Endothelial cell of umbilical vein (primary cell): ENCODE measurements at regions not wholly inside any gene's neighbourhood (a gene's known extent, or its start where the extent isn't known, plus 50 kb on each side); places are given as distances from the start of the nearest gene placed in this dataset.
"Not testable (repeated sequence)": the region's sequence is repeated elsewhere in the genome, so short reads cannot be mapped to it uniquely, and the experiment has no call there.

ENCODE experiments used
- BruUV-seq: library from RNA; stranded (reverse); fragments of 400-500 nt; replicated peaks from 2 replicates; lab custom pipeline; 2021; lab: Mats Ljungman, UMichigan
- CTCF ChIA-PET: fragments of 300-600, 350-600 bp; sonication (Branson Sonifier 250); formaldehyde crosslinking; loops from one replicate; lab custom pipeline; 2021; ENCODE audit warnings: antibody characterized with exemption, inconsistent platforms; lab: Charles Lee
- POLR2A ChIA-PET: fragments of 300-600, 350-600 bp; sonication (Branson Sonifier 250); formaldehyde crosslinking; loops from one replicate; lab custom pipeline; 2021; ENCODE audit warnings: antibody characterized with exemption, inconsistent platforms; lab: Charles Lee
- DNase-seq: peaks from one replicate; pipeline ENCODE4 v3.0.0-alpha.2; 2011; ENCODE audit warnings: low read depth, low spot score
- FAIRE-seq: peaks from 2 replicates; lab custom pipeline; 2011; peaks lifted over from hg19 to GRCh38; lab: Jason Lieb, UNC
- H2AFZ ChIP-seq: 2 replicates; pipeline ENCODE4 v1.6.0; 2012; ENCODE audit warnings: low read depth, low read length, control low read depth, inconsistent platforms
- H3K27ac ChIP-seq: 2 replicates; pipeline ENCODE4 v1.5.1; 2011; ENCODE audit warnings: low read depth, mild to moderate bottlenecking, control low read depth, low read length, moderate library complexity; ENCODE audit not compliant: insufficient read depth
- H3K27me3 ChIP-seq, 2 experiments: 2 replicates each; pipeline versions ENCODE4 v1.6.0 to v1.6.1; 2011; ENCODE audit warnings: low read length in 2 of 2, mixed read lengths in 1 of 2; ENCODE audit not compliant: control insufficient read depth in 2 of 2, insufficient read depth in 2 of 2
- H3K36me3 ChIP-seq, 2 experiments: 2 replicates in 1 of 2; 3 replicates in 1 of 2; pipeline ENCODE4 v1.5.1; 2011; ENCODE audit warnings: low read length in 2 of 2, mild to moderate bottlenecking in 1 of 2, moderate library complexity in 1 of 2; ENCODE audit not compliant: control insufficient read depth in 2 of 2, insufficient read depth in 2 of 2; ENCODE audit errors: extremely low read depth in 1 of 2
- H3K4me1 ChIP-seq: 3 replicates; pipeline ENCODE4 v1.5.1; 2011; ENCODE audit warnings: mild to moderate bottlenecking, low read length; ENCODE audit not compliant: control insufficient read depth, insufficient read depth; ENCODE audit errors: extremely low read depth
- H3K4me2 ChIP-seq: 2 replicates; pipeline ENCODE4 v1.6.1; 2011; ENCODE audit warnings: low read length, control low read depth, mixed read lengths; ENCODE audit not compliant: insufficient read depth
- H3K4me3 ChIP-seq, 3 experiments: fragments of 200-600 bp in 1 of 3; sonication (generic), shearing (Covaris generic) in 1 of 3; replicated peaks in 1 of 3; 2 replicates each; pipeline ENCODE4 v1.5.1; 2011 to 2016; ENCODE audit warnings: control low read depth in 3 of 3, low read length in 3 of 3, mild to moderate bottlenecking in 2 of 3, inconsistent platforms in 1 of 3, low read depth in 1 of 3, moderate library complexity in 1 of 3; ENCODE audit not compliant: insufficient read depth in 1 of 3
- H3K79me2 ChIP-seq: 2 replicates; pipeline ENCODE4 v1.6.0; 2012; ENCODE audit warnings: low read length, inconsistent platforms; ENCODE audit not compliant: control insufficient read depth, insufficient read depth
- H3K9ac ChIP-seq: replicated peaks from 2 replicates; pipeline ENCODE3; 2011; ENCODE audit warnings: low read length, control low read depth; ENCODE audit not compliant: insufficient read depth; ENCODE audit errors: extremely low read depth
- H3K9me1 ChIP-seq: replicated peaks from 3 replicates; pipeline ENCODE4 v1.6.0; 2011; ENCODE audit warnings: mild to moderate bottlenecking, low read length; ENCODE audit not compliant: control insufficient read depth, insufficient read depth; ENCODE audit errors: extremely low read depth
- H3K9me3 ChIP-seq: replicated peaks from 2 replicates; pipeline ENCODE4 v1.5.1; 2012; ENCODE audit warnings: low read length, inconsistent platforms; ENCODE audit not compliant: control insufficient read depth, insufficient read depth
- H4K20me1 ChIP-seq: replicated peaks from 2 replicates; pipeline ENCODE3; 2011; ENCODE audit warnings: mild to moderate bottlenecking, low read length; ENCODE audit not compliant: control insufficient read depth, insufficient read depth; ENCODE audit errors: extremely low read depth
- GATA2 ChIP-seq: IDR thresholded peaks from 2 replicates; pipeline ENCODE4 v1.7.0; 2011; ENCODE audit warnings: low read depth, mild to moderate bottlenecking, moderate library complexity, mixed read lengths, low read length; ENCODE audit not compliant: insufficient read length, insufficient read depth
- MYC ChIP-seq: IDR thresholded peaks from one replicate; pipeline ENCODE4 v1.6.1; 2011; ENCODE audit warnings: mild to moderate bottlenecking, low read depth, low read length
- POLR2AphosphoS5 ChIP-seq: IDR thresholded peaks from 2 replicates; pipeline ENCODE4 v1.6.1; 2012; ENCODE audit warnings: low read depth, mild to moderate bottlenecking, control low read depth, low read length, moderate library complexity; ENCODE audit not compliant: insufficient read depth
- dilution Hi-C: fragments of 300-500 bp; cut with MboI; formaldehyde crosslinking; loops from one replicate; pipeline ENCODE4 v1.15.0; 2019; ENCODE audit warnings: low sequenced_read_pairs; ENCODE audit not compliant: extremely low pct_ligation_motif_present
- intact Hi-C: fragments of 100-400 bp; cut with micrococcal nuclease; formaldehyde crosslinking; loops from one replicate; pipeline ENCODE4 v1.10.0; 2022
- TF ChIP-seq, protein P1 (sequence below), 2 donors: IDR thresholded peaks; 1 replicate in 1 of 2; 2 replicates in 1 of 2; pipeline ENCODE4 v1.5.1; 2011; ENCODE audit warnings: low read length in 2 of 2, mild to moderate bottlenecking in 2 of 2, moderate library complexity in 2 of 2, control low read depth in 1 of 2, inconsistent platforms in 1 of 2, low read depth in 1 of 2; ENCODE audit not compliant: insufficient read depth in 1 of 2; ENCODE audit errors: extremely low read depth in 1 of 2

DNA sequence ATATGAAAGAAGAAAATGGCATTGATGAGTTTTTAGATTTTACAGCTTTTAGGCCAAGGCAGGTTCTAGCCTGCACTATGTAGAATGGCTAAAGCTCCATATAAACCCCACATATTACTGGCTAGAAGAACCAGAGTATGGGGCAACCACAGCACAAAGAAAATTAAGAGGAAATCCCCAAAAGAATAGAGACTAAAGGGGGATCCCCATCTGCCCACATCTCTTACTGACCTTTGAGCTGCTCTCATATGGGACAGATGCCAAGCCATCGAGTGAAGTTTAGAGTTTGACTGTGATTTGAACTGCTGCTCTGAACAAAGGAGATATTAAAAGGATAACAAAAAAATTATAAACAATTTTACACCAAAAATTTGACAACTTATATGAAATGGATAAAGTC, 102.2 kb upstream of the HAO2 start:
- no peak overlapping the region for H3K27ac ChIP-seq
- no TSS peak for BruUV-seq

DNA sequence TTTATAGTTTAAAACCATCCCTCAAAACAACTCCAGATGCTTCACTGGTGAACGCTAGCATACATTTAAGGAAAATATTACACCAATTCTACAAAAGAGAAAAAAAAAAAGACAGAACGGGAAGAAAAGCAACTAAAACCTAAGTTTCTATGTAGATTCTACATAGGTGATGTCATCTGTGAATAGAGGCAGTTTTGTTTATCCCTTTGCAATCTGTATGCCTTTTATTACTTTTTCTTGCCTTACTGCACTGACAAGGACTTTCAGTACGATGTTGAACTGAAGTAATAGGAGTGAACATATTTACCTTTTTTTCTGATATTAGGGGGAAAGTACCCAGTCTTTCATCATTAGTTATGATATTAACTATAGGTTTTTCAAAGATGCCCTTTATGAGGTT, 101.7 kb upstream of the HAO2 start:
- no TSS peak for BruUV-seq
- Histone ChIP-seq H3K27me3 (no peaks in the 10 kb centered on the region), H3K4me1 (no peaks in the 10 kb centered on the region), H3K4me3 (no peak overlapping the region), H3K9ac (no peak overlapping the region), H2AFZ (no peak overlapping the region), H3K9me1 (no peaks in the 10 kb centered on the region), H3K36me3 (no peaks in the 10 kb centered on the region), H3K79me2 (no peaks in the 10 kb centered on the region), H3K27ac (no peak overlapping the region), H3K4me2 (no peak overlapping the region), H3K9me3 (no peaks in the 10 kb centered on the region), H4K20me1 (no peaks in the 10 kb centered on the region)
- dilution Hi-C loops (no loop called here), intact Hi-C loops (no loop called here)
- ChIA-PET CTCF (interaction anchor here (2.7 kb wide), 1 partner anchor 9 kb away, joined by 25 read pairs; no protein-coding TSS in a partner anchor), POLR2A (no interaction called here)
- FAIRE-seq (no peak), DNase-seq (no peak)
- TF ChIP-seq GATA2: no peak
- TF ChIP-seq, protein P1, sequence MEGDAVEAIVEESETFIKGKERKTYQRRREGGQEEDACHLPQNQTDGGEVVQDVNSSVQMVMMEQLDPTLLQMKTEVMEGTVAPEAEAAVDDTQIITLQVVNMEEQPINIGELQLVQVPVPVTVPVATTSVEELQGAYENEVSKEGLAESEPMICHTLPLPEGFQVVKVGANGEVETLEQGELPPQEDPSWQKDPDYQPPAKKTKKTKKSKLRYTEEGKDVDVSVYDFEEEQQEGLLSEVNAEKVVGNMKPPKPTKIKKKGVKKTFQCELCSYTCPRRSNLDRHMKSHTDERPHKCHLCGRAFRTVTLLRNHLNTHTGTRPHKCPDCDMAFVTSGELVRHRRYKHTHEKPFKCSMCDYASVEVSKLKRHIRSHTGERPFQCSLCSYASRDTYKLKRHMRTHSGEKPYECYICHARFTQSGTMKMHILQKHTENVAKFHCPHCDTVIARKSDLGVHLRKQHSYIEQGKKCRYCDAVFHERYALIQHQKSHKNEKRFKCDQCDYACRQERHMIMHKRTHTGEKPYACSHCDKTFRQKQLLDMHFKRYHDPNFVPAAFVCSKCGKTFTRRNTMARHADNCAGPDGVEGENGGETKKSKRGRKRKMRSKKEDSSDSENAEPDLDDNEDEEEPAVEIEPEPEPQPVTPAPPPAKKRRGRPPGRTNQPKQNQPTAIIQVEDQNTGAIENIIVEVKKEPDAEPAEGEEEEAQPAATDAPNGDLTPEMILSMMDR (IDR thresholded peaks at IDR 0.05; ENCODE audit: extremely low read depth in 1 of 2, insufficient read depth in 1 of 2, low read depth in 1 of 2, low read length in 2 of 2): no peak

More for the DNA sequence above, 102.2 kb upstream of the HAO2 start:
- H3K9me3 ChIP-seq: no peaks in the 10 kb centered on the region
- ChIA-PET POLR2A (no interaction called here), CTCF (interaction anchor here (2.7 kb wide), 1 partner anchor 9 kb away, joined by 25 read pairs; no protein-coding TSS in a partner anchor)
- H3K27me3 ChIP-seq: no peaks in the 10 kb centered on the region
- dilution Hi-C loops: no loop called here
- no peak overlapping the region for H2AFZ ChIP-seq
- DNase-seq: no peak
- H4K20me1 ChIP-seq: no peaks in the 10 kb centered on the region
- H3K4me1 ChIP-seq: no peaks in the 10 kb centered on the region
- H3K79me2 ChIP-seq: no peaks in the 10 kb centered on the region
- no peak overlapping the region for H3K4me2 ChIP-seq
- FAIRE-seq: no peak
- H3K9me1 ChIP-seq: no peaks in the 10 kb centered on the region
- intact Hi-C loops: no loop called here
- no peaks in the 10 kb centered on the region for H3K36me3 ChIP-seq
- TF ChIP-seq, protein P1 (IDR thresholded peaks at IDR 0.05; ENCODE audit: extremely low read depth in 1 of 2, insufficient read depth in 1 of 2, low read depth in 1 of 2, low read length in 2 of 2): no peak
- TF ChIP-seq POLR2AphosphoS5 (no peak), MYC (no peak)
- H3K4me3 ChIP-seq: no peak overlapping the region
- H3K9ac ChIP-seq: no peak overlapping the region

DNA sequence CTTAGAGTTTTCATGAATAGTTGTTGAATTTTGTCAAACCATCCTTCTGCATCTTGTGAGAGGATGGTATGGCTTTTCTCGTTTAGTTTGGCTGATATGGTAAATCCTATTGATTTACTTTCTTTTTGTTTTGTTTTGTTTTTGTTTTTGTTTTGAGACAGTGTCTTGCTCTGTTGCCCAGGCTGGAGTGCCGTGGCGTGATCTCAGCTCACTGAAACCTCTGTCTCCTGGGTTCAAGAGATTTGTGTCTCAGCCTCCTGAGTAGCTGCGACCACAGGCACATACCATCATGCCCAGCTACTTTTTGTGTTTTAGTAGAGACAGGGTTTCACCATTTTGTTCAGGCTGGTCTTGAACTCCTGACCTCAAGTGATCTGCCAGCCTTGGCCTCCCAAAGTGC, 101.3 kb upstream of the HAO2 start:
- H3K4me2 ChIP-seq, POLR2A ChIA-PET, H3K79me2 ChIP-seq, H3K4me3 ChIP-seq, BruUV-seq, H3K9me3 ChIP-seq, H3K36me3 ChIP-seq, DNase-seq, H3K27ac ChIP-seq, H3K9ac ChIP-seq, H2AFZ ChIP-seq, H4K20me1 ChIP-seq, dilution Hi-C loops, H3K4me1 ChIP-seq, H3K27me3 ChIP-seq, H3K9me1 ChIP-seq, FAIRE-seq, intact Hi-C loops: not testable (repeated sequence)
- CTCF ChIA-PET: interaction anchor here (2.7 kb wide), 1 partner anchor 9 kb away, joined by 25 read pairs; no protein-coding TSS in a partner anchor
